ENCODE measurements at regions not wholly inside any gene's neighbourhood (a gene's known extent, or its start where the extent isn't known, plus 50 kb on each side); places are given as distances from the start of the nearest gene placed in this dataset.
"Not testable (repeated sequence)": the region's sequence is repeated elsewhere in the genome, so short reads cannot be mapped to it uniquely, and the experiment has no call there.

DNA sequence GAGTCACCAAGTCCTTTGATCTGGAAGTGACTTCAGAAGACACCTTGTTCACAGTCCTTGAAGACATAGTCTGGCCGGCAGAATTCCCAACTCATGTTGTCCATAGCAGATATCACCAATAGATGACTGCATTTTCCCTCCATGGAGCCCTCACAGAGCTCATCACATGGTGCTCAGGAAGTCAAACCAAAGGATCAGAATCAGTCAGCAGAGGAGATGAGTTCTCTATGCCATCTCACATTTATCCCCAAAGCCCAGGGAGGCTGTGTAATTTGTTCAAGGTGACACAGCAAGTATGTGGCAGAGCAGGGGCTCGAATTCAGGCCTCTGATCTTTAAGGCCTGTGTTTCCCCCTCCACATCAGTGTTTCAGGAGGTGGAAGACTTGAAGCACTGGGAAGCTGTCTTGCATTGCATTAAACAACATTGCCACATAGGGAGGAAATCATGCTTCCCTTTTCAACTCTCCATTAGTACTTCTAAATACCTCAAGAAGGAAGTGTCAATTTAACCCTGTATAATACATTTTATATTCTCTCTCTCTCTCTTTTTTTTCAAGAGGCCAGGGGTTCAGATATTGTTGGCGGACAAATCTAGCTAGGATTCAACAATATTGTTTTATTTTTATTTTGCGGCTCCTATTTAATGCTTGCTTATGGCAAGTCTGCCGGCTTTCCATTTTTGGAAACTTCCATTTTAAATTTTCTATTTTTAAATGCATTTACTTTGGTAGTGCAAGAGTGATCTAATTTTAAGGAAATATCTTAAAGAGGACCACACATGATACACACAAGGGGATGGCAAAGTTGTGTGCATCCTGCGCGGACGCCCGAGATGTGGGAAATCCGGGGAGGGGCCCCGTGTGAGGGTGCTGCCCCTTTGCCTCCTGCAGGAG lies 61.9 kb downstream of the NPIPB5 start:
- H3K27me3 ChIP-seq (replicated peaks; ENCODE audit: insufficient read depth, low read depth, low read length, poor library complexity); intact Hi-C loops (cut with micrococcal nuclease; ENCODE audit: unreplicated experiment): not testable (repeated sequence)

DNA sequence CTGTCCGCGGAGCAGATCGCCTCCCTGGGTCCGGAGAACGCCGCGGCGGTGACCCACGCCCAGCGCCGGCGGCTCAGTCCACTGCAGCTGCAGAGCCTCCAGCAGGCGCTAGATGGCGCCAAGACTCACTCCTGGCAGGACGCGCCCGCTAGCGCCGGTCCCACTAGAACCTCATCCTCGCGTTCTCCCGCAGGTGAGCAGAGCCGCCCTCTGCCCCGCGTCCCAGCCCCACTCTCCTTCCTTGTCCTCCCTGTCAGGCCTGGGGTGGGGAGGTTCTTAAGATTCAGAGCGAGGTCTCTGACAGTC lies 62.5 kb downstream of the NPIPB5 start:
- H3K4me3 ChIP-seq (ENCODE audit: low read depth, low read length, poor library complexity, severe bottlenecking); H3K27me3 ChIP-seq (replicated peaks; ENCODE audit: insufficient read depth, low read depth, low read length, poor library complexity); intact Hi-C loops (cut with micrococcal nuclease; ENCODE audit: unreplicated experiment); CTCF ChIA-PET; DNase-seq (ENCODE audit: low spot score); BruUV-seq (replicated peaks); H3K4me1 ChIP-seq (ENCODE audit: insufficient read depth, low read length, poor library complexity, severe bottlenecking); H3K36me3 ChIP-seq (ENCODE audit: insufficient read depth, low read length, poor library complexity, severe bottlenecking); POLR2A ChIA-PET (ENCODE audit: low non-redundant PET); H3K27ac ChIP-seq (ENCODE audit: low read depth, low read length, poor library complexity, severe bottlenecking); H3K9me3 ChIP-seq (ENCODE audit: low read depth, low read length, poor library complexity, severe bottlenecking): not testable (repeated sequence)

More for the DNA sequence above, 61.9 kb downstream of the NPIPB5 start:
- BruUV-seq (replicated peaks); H3K36me3 ChIP-seq (ENCODE audit: insufficient read depth, low read length, poor library complexity, severe bottlenecking); CTCF ChIA-PET; H3K9me3 ChIP-seq (ENCODE audit: low read depth, low read length, poor library complexity, severe bottlenecking); DNase-seq (ENCODE audit: low spot score); H3K4me1 ChIP-seq (ENCODE audit: insufficient read depth, low read length, poor library complexity, severe bottlenecking); H3K4me3 ChIP-seq (ENCODE audit: low read depth, low read length, poor library complexity, severe bottlenecking); POLR2A ChIA-PET (ENCODE audit: low non-redundant PET); H3K27ac ChIP-seq (ENCODE audit: low read depth, low read length, poor library complexity, severe bottlenecking): not testable (repeated sequence)

DNA sequence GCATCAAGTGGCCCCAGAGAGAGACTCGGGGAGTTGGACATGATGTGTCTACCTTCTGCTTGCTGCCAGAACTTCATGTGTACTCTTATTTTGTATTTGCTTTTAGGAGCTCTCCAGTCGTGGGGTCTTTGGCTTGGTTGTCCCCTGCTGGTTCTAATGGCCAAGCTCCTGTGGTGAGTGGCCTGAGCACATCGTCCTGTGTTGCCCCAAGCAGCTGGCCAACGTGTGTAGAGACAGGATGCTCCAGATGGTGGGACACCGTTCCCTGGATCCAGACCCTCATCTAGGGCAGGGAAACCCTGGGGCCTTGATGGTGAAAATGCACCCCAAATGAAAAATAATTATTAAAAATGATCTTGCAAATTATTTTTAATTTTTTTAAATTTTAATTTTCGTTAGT lies 65.8 kb downstream of the NPIPB5 start:
- H3K4me3 ChIP-seq (ENCODE audit: low read depth, low read length, poor library complexity, severe bottlenecking); POLR2A ChIA-PET (ENCODE audit: low non-redundant PET); BruUV-seq (replicated peaks); CTCF ChIA-PET; H3K9me3 ChIP-seq (ENCODE audit: low read depth, low read length, poor library complexity, severe bottlenecking); H3K27ac ChIP-seq (ENCODE audit: low read depth, low read length, poor library complexity, severe bottlenecking); H3K36me3 ChIP-seq (ENCODE audit: insufficient read depth, low read length, poor library complexity, severe bottlenecking); H3K27me3 ChIP-seq (replicated peaks; ENCODE audit: insufficient read depth, low read depth, low read length, poor library complexity); intact Hi-C loops (cut with micrococcal nuclease; ENCODE audit: unreplicated experiment); DNase-seq (ENCODE audit: low spot score); H3K4me1 ChIP-seq (ENCODE audit: insufficient read depth, low read length, poor library complexity, severe bottlenecking): not testable (repeated sequence)

DNA sequence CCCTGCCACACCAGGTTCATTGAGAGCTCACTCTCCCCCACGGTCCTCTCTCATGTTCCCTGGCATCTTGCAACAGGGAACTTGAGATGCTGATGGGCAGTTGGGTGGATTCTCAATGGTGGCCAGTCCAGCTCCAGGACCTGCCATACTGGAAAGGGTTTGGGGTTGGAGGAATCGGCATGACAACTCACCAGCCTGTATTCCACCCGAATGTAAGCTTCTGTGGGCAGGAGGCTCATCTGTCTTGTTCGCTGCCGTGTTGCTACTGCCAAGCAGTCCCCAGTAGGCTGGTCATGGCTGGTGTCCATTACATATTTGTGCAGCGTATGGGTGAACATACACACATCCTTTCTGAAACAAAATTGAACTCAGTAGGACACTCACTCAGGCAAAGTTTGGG lies 72.5 kb downstream of the NPIPB5 start:
- POLR2A ChIA-PET (ENCODE audit: low non-redundant PET); CTCF ChIA-PET; intact Hi-C loops (cut with micrococcal nuclease; ENCODE audit: unreplicated experiment): not testable (repeated sequence)

DNA sequence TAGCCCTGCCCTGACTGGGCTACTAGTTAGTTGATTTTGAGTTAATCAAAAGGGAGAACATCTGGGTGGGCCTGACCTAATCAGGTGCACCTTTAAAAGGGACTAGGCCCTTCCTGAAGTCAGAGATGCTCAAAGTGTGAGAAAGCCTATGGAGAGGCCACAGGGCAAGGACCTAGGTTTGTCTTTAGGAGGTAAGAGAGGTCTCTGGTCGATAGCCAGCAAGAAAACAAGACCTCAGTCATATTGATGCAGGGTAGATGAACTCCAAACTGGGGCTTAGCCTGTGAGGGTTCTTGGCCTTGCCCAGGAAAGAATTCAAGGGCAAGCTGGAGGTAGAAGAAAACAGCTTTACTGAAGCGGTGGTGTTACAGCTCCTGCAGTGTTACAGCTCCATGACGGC lies 73.8 kb downstream of the NPIPB5 start:
- CTCF ChIA-PET; H3K4me3 ChIP-seq (ENCODE audit: low read depth, low read length, poor library complexity, severe bottlenecking); BruUV-seq (replicated peaks); H3K36me3 ChIP-seq (ENCODE audit: insufficient read depth, low read length, poor library complexity, severe bottlenecking); H3K27ac ChIP-seq (ENCODE audit: low read depth, low read length, poor library complexity, severe bottlenecking); intact Hi-C loops (cut with micrococcal nuclease; ENCODE audit: unreplicated experiment); H3K4me1 ChIP-seq (ENCODE audit: insufficient read depth, low read length, poor library complexity, severe bottlenecking); H3K27me3 ChIP-seq (replicated peaks; ENCODE audit: insufficient read depth, low read depth, low read length, poor library complexity); DNase-seq (ENCODE audit: low spot score); POLR2A ChIA-PET (ENCODE audit: low non-redundant PET); H3K9me3 ChIP-seq (ENCODE audit: low read depth, low read length, poor library complexity, severe bottlenecking): not testable (repeated sequence)

More for the DNA sequence above, 72.5 kb downstream of the NPIPB5 start:
- not testable (repeated sequence) for H3K9me3 ChIP-seq (ENCODE audit: low read depth, low read length, poor library complexity, severe bottlenecking); H3K27ac ChIP-seq (ENCODE audit: low read depth, low read length, poor library complexity, severe bottlenecking); DNase-seq (ENCODE audit: low spot score); H3K4me1 ChIP-seq (ENCODE audit: insufficient read depth, low read length, poor library complexity, severe bottlenecking); BruUV-seq (replicated peaks); H3K27me3 ChIP-seq (replicated peaks; ENCODE audit: insufficient read depth, low read depth, low read length, poor library complexity); H3K4me3 ChIP-seq (ENCODE audit: low read depth, low read length, poor library complexity, severe bottlenecking); H3K36me3 ChIP-seq (ENCODE audit: insufficient read depth, low read length, poor library complexity, severe bottlenecking)

DNA sequence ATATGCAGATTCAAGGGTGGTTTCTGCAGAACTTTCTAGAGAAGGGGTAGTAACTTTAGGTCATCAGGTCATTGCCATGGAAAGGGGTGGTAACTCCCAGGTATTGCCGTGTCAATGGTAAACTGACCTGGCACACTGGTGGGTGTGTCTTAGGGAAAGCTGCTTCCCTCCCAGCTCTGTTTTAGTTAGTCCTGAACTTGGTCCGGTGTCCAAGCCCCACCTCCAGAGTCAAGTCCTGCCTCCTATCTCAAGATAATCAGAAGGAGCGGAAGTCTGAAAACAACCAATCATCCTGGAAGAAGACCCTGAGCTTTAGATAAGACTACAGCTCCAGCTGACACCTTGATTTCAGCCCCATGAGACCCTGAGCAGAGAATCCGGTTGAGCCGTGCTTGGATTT lies 74.2 kb downstream of the NPIPB5 start:
- H3K27me3 ChIP-seq (replicated peaks; ENCODE audit: insufficient read depth, low read depth, low read length, poor library complexity); H3K27ac ChIP-seq (ENCODE audit: low read depth, low read length, poor library complexity, severe bottlenecking); POLR2A ChIA-PET (ENCODE audit: low non-redundant PET); H3K4me3 ChIP-seq (ENCODE audit: low read depth, low read length, poor library complexity, severe bottlenecking); BruUV-seq (replicated peaks); CTCF ChIA-PET; H3K4me1 ChIP-seq (ENCODE audit: insufficient read depth, low read length, poor library complexity, severe bottlenecking); H3K9me3 ChIP-seq (ENCODE audit: low read depth, low read length, poor library complexity, severe bottlenecking); DNase-seq (ENCODE audit: low spot score); intact Hi-C loops (cut with micrococcal nuclease; ENCODE audit: unreplicated experiment); H3K36me3 ChIP-seq (ENCODE audit: insufficient read depth, low read length, poor library complexity, severe bottlenecking): not testable (repeated sequence)

DNA sequence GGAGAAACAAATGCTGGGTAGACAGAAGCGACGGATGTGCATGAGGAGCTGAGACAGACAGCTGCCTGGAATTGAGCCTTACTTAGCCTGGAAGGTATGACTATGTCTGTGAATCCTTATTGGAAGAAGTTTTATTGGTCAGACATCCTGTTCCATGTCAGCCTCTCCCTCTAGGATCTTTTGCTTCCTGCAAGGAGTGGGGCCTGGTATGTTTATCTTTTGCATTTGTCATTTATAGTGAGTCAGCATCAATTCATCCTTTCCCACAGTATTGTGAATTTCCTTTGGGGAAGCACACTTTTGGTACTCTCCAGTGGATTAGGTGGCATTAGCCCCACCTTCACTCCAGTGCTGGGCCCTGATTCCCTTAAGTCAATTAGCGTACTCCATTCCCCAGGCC lies 74.7 kb downstream of the NPIPB5 start:
- H3K27me3 ChIP-seq (replicated peaks; ENCODE audit: insufficient read depth, low read depth, low read length, poor library complexity); H3K9me3 ChIP-seq (ENCODE audit: low read depth, low read length, poor library complexity, severe bottlenecking); H3K36me3 ChIP-seq (ENCODE audit: insufficient read depth, low read length, poor library complexity, severe bottlenecking); H3K27ac ChIP-seq (ENCODE audit: low read depth, low read length, poor library complexity, severe bottlenecking); POLR2A ChIA-PET (ENCODE audit: low non-redundant PET); BruUV-seq (replicated peaks); intact Hi-C loops (cut with micrococcal nuclease; ENCODE audit: unreplicated experiment); H3K4me1 ChIP-seq (ENCODE audit: insufficient read depth, low read length, poor library complexity, severe bottlenecking); DNase-seq (ENCODE audit: low spot score); CTCF ChIA-PET; H3K4me3 ChIP-seq (ENCODE audit: low read depth, low read length, poor library complexity, severe bottlenecking): not testable (repeated sequence)

DNA sequence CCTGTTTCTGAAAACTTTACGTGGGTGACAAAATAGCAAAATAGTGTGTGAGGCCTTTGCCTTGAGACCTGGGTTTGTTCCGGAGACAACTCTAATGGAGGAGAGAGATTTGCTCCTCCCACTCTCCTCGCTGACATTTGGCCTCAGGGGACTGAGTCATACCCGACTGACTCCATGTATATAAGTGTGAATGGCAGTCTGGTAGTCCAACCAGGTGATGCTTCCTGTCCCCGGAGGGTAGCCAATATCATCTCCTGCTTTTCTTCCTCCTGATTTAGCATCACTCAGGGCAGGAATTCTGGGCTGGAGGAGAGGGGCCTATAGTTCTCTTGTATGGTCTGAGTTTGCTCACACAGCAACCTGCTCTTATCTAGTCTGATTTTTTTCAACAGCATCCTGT lies 76.0 kb downstream of the NPIPB5 start:
- H3K27ac ChIP-seq (ENCODE audit: low read depth, low read length, poor library complexity, severe bottlenecking); CTCF ChIA-PET; H3K9me3 ChIP-seq (ENCODE audit: low read depth, low read length, poor library complexity, severe bottlenecking); H3K27me3 ChIP-seq (replicated peaks; ENCODE audit: insufficient read depth, low read depth, low read length, poor library complexity); H3K36me3 ChIP-seq (ENCODE audit: insufficient read depth, low read length, poor library complexity, severe bottlenecking); H3K4me1 ChIP-seq (ENCODE audit: insufficient read depth, low read length, poor library complexity, severe bottlenecking); DNase-seq (ENCODE audit: low spot score); H3K4me3 ChIP-seq (ENCODE audit: low read depth, low read length, poor library complexity, severe bottlenecking); POLR2A ChIA-PET (ENCODE audit: low non-redundant PET); BruUV-seq (replicated peaks); intact Hi-C loops (cut with micrococcal nuclease; ENCODE audit: unreplicated experiment): not testable (repeated sequence)

Measured in A673 (cell line).